PFSK-1 (cell line): ENCODE measurements at regions not wholly inside any gene's neighbourhood (a gene's known extent, or its start where the extent isn't known, plus 50 kb on each side); places are given as distances from the start of the nearest gene placed in this dataset.

Experiments
- REST ChIP-seq, 2 experiments: IDR thresholded peaks; 2 replicates each; pipeline versions ENCODE4 v1.6.1 to v1.8.0; 2011 to 2012; ENCODE audit warnings: low read depth in 2 of 2, low read length in 2 of 2, control low read depth in 1 of 2, inconsistent platforms in 1 of 2, mild to moderate bottlenecking in 1 of 2, moderate library complexity in 1 of 2; ENCODE audit not compliant: insufficient read depth in 1 of 2
- SIN3A ChIP-seq: IDR thresholded peaks from 2 replicates; pipeline ENCODE4 v1.6.1; 2012; ENCODE audit warnings: mild to moderate bottlenecking, low read length, moderate library complexity, borderline replicate concordance; ENCODE audit not compliant: insufficient read depth

GRCh38 chr2:194725169-194725568 lies 931.9 kb upstream of the SLC39A10 start:
- TF ChIP-seq REST (IDR thresholded peaks at IDR 0.05; ENCODE audit: insufficient read depth in 1 of 2, low read depth in 2 of 2, low read length in 2 of 2) (no peak), SIN3A (no peak)
